Adrenal gland (tissue), 9 donors: ENCODE measurements at regions not wholly inside any gene's neighbourhood (a gene's known extent, or its start where the extent isn't known, plus 50 kb on each side); places are given as distances from the start of the nearest gene placed in this dataset.

ENCODE experiments used
- DNase-seq, 7 donors: peaks; one replicate each; pipeline ENCODE4 v3.0.0-alpha.2; 2019 to 2020
- H3K27ac ChIP-seq, 5 donors: fragments of 200-600 bp; sonication (generic) in 4 of 5; 1 replicate in 3 of 5; 2 replicates in 2 of 5; pipeline versions ENCODE4 v1.5.1 to v1.8.0; 2016 to 2020; ENCODE audit warnings: mild to moderate bottlenecking in 1 of 5
- H3K27me3 ChIP-seq: fragments of 200-600 bp; 2 replicates; pipeline ENCODE4 v1.8.0; 2021
- H3K36me3 ChIP-seq, 2 donors: fragments of 200-600 bp; replicated peaks in 1 of 2; 1 replicate in 1 of 2; 2 replicates in 1 of 2; pipeline versions ENCODE4 v1.5.1 to v1.8.0; 2018 to 2022
- H3K4me1 ChIP-seq, 2 donors: fragments of 200-600 bp; replicated peaks in 1 of 2; 1 replicate in 1 of 2; 2 replicates in 1 of 2; pipeline versions ENCODE4 v1.5.1 to v1.8.0; 2018 to 2021
- H3K4me3 ChIP-seq, 4 donors: fragments of 200-600 bp; sonication (generic) in 3 of 4; one replicate each; pipeline ENCODE4 v1.5.1; 2016 to 2018
- H3K9me3 ChIP-seq, 3 donors: fragments of 200-600 bp; sonication (generic) in 1 of 3; replicated peaks in 1 of 3; 1 replicate in 2 of 3; 2 replicates in 1 of 3; pipeline versions ENCODE4 v1.5.1 to v1.8.0; 2016 to 2021
- POLR2A ChIP-seq, 2 donors: fragments of 450-650 bp; IDR thresholded peaks; one replicate each; pipeline ENCODE4 v1.6.1; 2017; ENCODE audit warnings: antibody characterized with exemption in 2 of 2, mild to moderate bottlenecking in 2 of 2, moderate library complexity in 1 of 2
- WGBS, 4 donors: extraction: QIAGEN DNeasy Blood & Tissue Kit in 2 of 4; methylation state at CpG; one replicate each; pipeline versions ENCODE4 v1.1.5 to v1.1.7; 2013 to 2017; 5-methylcytosine and 5-hydroxymethylcytosine counted together
- intact Hi-C, 2 donors: fragments of 100-400 bp; cut with DNase I; formaldehyde crosslinking; loops; one replicate each; pipeline versions ENCODE4 v1.14.1 to v1.15.0; 2022 to 2023
- TF ChIP-seq, protein P1 (sequence below), 6 experiments: fragments of 450-650 bp in 4 of 6; fragments of 200-600 bp in 2 of 6; sonication (generic) in 1 of 6; IDR thresholded peaks; 1 replicate in 5 of 6; 2 replicates in 1 of 6; pipeline versions ENCODE4 v1.5.1 to v1.8.0; 2016 to 2021; ENCODE audit warnings: antibody characterized with exemption in 6 of 6, mild to moderate bottlenecking in 2 of 6, moderate library complexity in 1 of 6
- donor health status: healthy with polysubstance abuse.
- donor health status: Bipolar disorder and iron deficiency.
- donor health status: DM: yes; HTN: yes; CAD: no.
- donor health status: DM: no; HTN: no; CAD: no.
- donor health status: DM: no; HTN: no; CAD: no.

- intact Hi-C loops, result no loop called here
- no peaks in the 10 kb centered on the region for H3K4me1 ChIP-seq
- no peak overlapping the region for H3K4me3 ChIP-seq
- H3K9me3 ChIP-seq, result no peaks in the 10 kb centered on the region
- no peak for DNase-seq
- H3K27me3 ChIP-seq, result no peaks in the 10 kb centered on the region
- H3K27ac ChIP-seq, result no peak overlapping the region
- WGBS, 4 donors, result 74 to 85% (median 80%) methylated on average over 4 of the region's 4 CpGs
- no peaks in the 10 kb centered on the region for H3K36me3 ChIP-seq
- TF ChIP-seq POLR2A (IDR thresholded peaks at IDR 0.05), result no peak
- TF ChIP-seq, protein P1, sequence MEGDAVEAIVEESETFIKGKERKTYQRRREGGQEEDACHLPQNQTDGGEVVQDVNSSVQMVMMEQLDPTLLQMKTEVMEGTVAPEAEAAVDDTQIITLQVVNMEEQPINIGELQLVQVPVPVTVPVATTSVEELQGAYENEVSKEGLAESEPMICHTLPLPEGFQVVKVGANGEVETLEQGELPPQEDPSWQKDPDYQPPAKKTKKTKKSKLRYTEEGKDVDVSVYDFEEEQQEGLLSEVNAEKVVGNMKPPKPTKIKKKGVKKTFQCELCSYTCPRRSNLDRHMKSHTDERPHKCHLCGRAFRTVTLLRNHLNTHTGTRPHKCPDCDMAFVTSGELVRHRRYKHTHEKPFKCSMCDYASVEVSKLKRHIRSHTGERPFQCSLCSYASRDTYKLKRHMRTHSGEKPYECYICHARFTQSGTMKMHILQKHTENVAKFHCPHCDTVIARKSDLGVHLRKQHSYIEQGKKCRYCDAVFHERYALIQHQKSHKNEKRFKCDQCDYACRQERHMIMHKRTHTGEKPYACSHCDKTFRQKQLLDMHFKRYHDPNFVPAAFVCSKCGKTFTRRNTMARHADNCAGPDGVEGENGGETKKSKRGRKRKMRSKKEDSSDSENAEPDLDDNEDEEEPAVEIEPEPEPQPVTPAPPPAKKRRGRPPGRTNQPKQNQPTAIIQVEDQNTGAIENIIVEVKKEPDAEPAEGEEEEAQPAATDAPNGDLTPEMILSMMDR (IDR thresholded peaks at IDR 0.05), result no peak
Measured at GRCh38 chr6:147722158-147722557, 213.7 kb downstream of the SAMD5 start.

DNA sequence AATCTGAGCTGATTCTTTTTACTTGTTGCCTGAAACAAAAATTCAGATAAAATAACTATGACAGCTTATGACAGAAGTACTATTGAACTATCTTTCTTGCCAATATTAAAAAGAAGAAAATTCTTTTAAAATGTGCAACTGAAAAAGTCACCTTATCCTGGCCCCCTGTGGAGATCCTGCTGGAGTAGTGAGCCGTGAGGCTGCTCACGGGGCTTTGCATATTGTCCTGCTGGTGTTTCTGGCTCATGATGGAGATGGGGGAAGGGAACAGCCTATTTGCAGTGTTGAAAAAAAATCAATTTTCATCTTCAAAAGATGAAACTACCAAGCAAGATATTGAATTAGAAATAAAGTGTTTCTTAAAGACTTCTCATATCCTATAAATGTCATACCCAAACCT lies 216.0 kb downstream of the SAMD5 start:
- 89 to 93% (median 92%) methylated on average over 2 of the region's 2 CpGs for WGBS, 4 donors
- H3K27me3 ChIP-seq, result no peaks in the 10 kb centered on the region
- TF ChIP-seq, protein P1 (IDR thresholded peaks at IDR 0.05), result no peak
- TF ChIP-seq POLR2A (IDR thresholded peaks at IDR 0.05), result no peak
- no peaks in the 10 kb centered on the region for H3K9me3 ChIP-seq
- no peak overlapping the region for H3K27ac ChIP-seq
- intact Hi-C loops, result no loop called here
- no peak for DNase-seq
- no peaks in the 10 kb centered on the region for H3K36me3 ChIP-seq
- no peaks in the 10 kb centered on the region for H3K4me1 ChIP-seq
- no peak overlapping the region for H3K4me3 ChIP-seq

GRCh38 chr6:147726342-147726741 lies 217.9 kb downstream of the SAMD5 start:
- Histone ChIP-seq H3K36me3 (no peaks in the 10 kb centered on the region), H3K4me1 (no peaks in the 10 kb centered on the region), H3K4me3 (no peak overlapping the region), H3K9me3 (no peaks in the 10 kb centered on the region), H3K27ac (no peak overlapping the region), H3K27me3 (no peaks in the 10 kb centered on the region)
- no peak for DNase-seq
- intact Hi-C loops, result no loop called here
- WGBS, 4 donors, result 83 to 94% (median 93%) methylated on average over 3 of the region's 3 CpGs
- TF ChIP-seq POLR2A (IDR thresholded peaks at IDR 0.05), result no peak
- TF ChIP-seq, protein P1 (IDR thresholded peaks at IDR 0.05), result no peak

GRCh38 chr6:147728903-147729302 lies 220.4 kb downstream of the SAMD5 start:
- TF ChIP-seq, protein P1 (IDR thresholded peaks at IDR 0.05), result no peak
- TF ChIP-seq POLR2A (IDR thresholded peaks at IDR 0.05), result no peak
- no peak overlapping the region for H3K4me3 ChIP-seq
- 58 to 70% (median 63%) methylated on average over 4 of the region's 4 CpGs for WGBS, 4 donors
- intact Hi-C loops, result no loop called here
- H3K4me1 ChIP-seq, result no peaks in the 10 kb centered on the region
- H3K9me3 ChIP-seq, result no peaks in the 10 kb centered on the region
- no peak overlapping the region for H3K27ac ChIP-seq
- H3K27me3 ChIP-seq, result no peaks in the 10 kb centered on the region
- H3K36me3 ChIP-seq, result no peaks in the 10 kb centered on the region
- no peak for DNase-seq
